CD4-positive, alpha-beta T cell treated with Interferon alpha-2 for 1 hour (primary cell): ENCODE measurements at regions not wholly inside any gene's neighbourhood (a gene's known extent, or its start where the extent isn't known, plus 50 kb on each side); places are given as distances from the start of the nearest gene placed in this dataset.
"Not testable (repeated sequence)": the region's sequence is repeated elsewhere in the genome, so short reads cannot be mapped to it uniquely, and the experiment has no call there.

ENCODE experiments used
- DNase-seq, 2 donors: peaks; one replicate each; pipeline ENCODE4 v3.0.0-alpha.2; 2020 to 2022

DNA sequence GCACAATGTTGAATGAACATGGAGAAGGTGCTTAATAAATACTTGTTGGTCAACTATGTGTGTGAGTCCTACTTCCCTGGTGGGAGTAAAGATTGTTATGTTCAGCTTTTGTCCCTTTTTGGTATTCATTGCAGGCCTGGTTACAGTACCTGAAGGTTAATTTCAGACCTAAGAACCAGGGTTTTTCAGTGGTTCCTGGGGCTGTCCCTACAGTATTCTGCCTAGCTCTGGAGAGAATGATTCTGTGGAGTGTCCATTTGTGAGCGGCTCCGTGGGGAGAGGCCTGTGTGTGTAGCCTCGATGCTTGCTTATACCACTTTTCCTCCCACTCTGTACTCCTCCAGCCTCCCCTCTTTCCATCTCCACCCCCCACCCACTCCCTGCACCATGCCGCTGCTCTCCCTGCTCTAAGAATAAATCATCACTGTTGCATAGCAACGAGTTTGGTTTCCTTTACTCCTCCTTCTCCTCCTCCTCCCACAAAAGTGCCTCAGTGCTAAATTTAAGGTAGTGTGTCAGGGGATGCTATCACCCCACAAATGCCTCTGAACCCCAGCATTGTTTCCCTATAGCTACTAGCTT, 150.6 kb upstream of the ROPN1 start:
- DNase-seq = no peak

DNA sequence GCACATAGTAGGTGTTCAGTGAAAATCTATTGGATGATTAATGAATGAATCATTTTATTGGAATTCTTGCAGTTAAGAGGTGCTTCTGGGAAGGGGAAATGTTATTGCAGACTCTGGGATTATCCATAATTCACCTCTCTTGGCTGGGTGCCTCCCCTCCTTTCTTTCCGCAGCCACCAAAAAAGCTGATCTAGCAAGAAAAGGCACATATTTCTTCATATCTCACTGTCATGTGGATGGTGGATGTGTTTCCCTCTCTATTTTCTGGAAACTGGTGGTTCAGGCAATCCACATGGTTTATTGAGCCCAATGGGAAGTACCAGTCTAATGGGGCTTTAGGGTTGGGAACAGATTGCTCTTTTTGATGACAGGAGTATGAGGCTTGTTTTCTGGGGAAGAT, 151.1 kb upstream of the ROPN1 start:
- no peak for DNase-seq

- no peak for DNase-seq
These were observed 152.3 kb upstream of the ROPN1 start for GRCh38 chr3:124144035-124144814.

GRCh38 chr3:124147429-124147828, 155.5 kb upstream of the ROPN1 start:
- DNase-seq = no peak

GRCh38 chr3:124147946-124148345, 156.0 kb upstream of the ROPN1 start:
- DNase-seq = no peak

DNA sequence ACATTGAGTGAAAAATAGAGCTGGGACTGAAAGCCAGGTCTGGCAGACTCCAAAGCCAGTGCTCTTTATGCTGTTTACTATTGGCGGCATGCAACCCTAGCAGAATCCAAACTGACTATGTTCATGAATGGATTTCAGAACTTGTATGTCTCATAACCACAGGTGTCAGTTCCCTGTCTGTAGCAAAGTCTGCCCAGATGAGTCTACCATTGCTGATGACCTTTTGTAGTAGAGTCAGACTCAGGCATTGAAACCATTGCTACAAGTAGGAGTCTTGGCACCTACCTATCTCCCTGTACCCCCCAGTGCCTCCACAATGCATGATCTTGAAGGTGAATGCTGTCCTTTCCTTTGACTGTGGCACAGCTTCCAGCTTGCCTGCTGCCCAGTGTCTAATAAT, 157.2 kb upstream of the ROPN1 start:
- DNase-seq = no peak

GRCh38 chr3:124149771-124150170, 157.8 kb upstream of the ROPN1 start:
- no peak for DNase-seq

GRCh38 chr3:124152891-124153290, 161.0 kb upstream of the ROPN1 start:
- not testable (repeated sequence) for DNase-seq

GRCh38 chr3:124156866-124157712, 165.2 kb upstream of the ROPN1 start:
- DNase-seq = no peak

GRCh38 chr3:124157748-124158147, 165.8 kb upstream of the ROPN1 start:
- no peak for DNase-seq

DNA sequence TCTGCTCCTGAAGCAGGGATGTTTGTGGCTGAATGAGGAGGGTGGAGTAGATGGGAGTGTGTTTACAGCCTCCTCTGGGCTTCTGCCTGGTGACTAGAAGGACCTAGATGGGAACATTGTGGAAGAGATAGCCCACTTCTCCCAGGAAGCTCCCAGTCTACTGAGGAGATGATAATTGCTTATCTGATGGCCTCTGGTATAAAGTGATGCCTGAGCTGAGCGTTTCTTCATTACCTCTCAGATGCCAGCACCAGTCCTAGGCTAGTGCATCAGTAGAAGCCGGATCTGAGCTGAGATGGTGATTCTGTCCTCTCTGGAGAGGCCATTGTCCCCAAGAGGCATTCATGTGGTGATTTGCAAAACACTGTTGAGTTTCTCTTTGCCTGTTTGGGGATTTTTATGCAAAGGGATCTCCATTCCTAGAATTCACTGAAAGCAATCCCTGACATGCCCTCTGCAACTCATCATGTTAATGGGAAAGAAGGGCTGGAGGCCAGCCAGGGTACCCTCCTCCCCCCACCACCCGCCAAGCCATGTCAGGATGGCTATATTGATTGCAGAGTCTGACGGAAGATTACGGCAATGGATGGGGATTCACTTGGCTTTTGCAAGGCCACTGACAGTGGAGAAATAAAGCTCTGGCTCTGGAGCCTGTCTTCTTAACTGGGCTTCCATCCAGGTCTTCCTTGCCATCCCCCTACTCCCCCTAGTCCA, 166.4 kb upstream of the ROPN1 start:
- DNase-seq = no peak

GRCh38 chr3:124161448-124161847, 169.5 kb upstream of the ROPN1 start:
- no peak for DNase-seq

- no peak for DNase-seq
These were observed 171.8 kb upstream of the ROPN1 start for GRCh38 chr3:124163689-124164088.

GRCh38 chr3:124168271-124168670, 176.3 kb upstream of the ROPN1 start:
- DNase-seq = no peak

GRCh38 chr3:124172283-124172682, 180.4 kb upstream of the ROPN1 start:
- DNase-seq = no peak

GRCh38 chr3:124172816-124173215, 180.9 kb upstream of the ROPN1 start:
- DNase-seq = no peak

GRCh38 chr3:124174476-124174875, 182.6 kb upstream of the ROPN1 start:
- no peak for DNase-seq

DNA sequence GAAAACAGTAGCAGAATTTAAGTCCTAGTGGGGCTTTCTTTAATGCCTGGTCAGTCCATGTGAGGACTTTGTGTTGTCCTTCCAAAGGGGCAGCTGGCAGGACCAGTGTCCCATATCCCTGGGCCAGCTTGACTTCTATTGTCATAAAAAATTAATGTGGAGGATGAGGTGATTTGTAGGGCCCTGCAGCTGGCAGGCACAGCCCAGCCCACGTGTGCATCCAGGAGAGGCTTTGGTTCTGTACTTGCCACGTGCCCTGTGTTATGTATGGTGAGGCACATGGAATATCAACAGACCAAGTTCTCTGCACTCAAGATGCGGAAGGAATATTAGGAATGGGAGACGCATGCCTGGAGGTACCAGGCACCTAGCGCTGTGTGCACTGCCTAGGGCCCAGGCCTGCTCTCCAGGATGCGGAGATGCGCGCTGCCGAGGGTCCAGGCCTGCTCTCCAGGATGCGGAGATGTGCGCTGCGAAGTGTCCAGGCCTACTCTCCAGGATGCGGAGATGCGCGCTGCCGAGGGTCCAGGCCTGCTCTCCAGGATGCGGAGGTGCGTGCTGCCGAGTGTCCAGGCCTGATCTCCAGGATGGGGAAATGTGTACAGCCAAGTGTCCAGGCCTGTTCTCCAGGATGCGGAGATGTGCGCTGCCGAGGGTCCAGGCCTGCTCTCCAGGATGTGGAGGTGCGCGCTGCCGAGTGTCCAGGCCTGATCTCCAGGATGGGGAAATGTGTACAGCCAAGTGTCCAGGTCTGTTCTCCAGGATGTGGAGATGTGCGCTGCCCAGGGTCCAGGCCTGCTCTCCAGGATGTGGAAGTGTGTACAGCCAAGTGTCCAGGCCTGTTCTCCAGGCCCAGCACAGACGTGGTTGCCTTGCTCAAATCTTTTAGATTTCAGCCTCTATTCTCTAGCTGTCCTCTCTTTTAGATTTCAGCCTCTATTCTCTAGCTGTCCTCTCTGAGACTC, 183.3 kb upstream of the ROPN1 start:
- DNase-seq = no peak

DNA sequence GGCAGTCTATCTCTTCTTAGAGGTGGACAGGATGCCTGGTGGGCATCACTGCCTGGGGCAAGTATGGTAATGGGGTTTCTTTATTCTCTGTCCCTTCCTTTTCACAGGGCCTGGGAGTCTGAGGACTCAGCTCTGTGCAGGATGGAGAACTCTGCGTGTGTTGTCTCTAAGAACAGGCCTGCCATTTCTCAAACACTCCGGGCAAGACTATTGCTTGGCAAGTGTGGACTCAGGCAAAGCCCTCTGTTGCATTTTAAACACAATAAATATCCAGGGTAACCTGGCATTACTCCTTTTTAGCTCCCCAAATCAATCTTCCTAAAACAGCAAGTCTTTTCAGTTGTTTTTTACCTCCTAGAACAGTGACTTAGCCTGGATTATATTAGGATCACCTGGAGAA, 185.1 kb upstream of the ROPN1 start:
- no peak for DNase-seq

GRCh38 chr3:124178531-124178930, 186.6 kb upstream of the ROPN1 start:
- no peak for DNase-seq

GRCh38 chr3:124200407-124200806, 208.5 kb upstream of the ROPN1 start:
- no peak for DNase-seq

DNA sequence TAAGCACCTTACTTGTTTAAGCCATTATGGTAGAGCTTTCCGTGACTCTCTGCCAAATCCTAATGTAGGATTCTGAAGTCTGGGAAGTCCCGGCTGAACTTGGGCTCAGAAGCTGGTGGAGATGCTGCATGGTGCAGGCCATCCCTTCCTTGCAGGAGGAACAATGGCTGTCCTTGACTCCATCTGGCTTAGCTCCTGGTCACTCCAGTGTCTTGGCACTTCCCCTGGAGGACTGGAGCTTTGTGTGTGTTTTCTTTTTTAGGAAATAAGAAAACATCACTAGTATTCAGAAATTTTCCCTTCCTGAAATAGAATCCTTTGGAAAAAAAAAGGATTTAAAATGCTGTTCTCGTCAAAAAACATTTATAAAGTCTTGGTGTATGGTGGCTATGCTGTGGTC, 209.3 kb upstream of the ROPN1 start:
- DNase-seq = no peak
